T-helper 9 cell (primary cell): ENCODE measurements at regions not wholly inside any gene's neighbourhood (a gene's known extent, or its start where the extent isn't known, plus 50 kb on each side); places are given as distances from the start of the nearest gene placed in this dataset.

Experiments used
- DNase-seq: peaks from one replicate; pipeline ENCODE4 v3.0.0-alpha.2; 2020

- no peak for DNase-seq
Measured at GRCh38 chr2:146244131-146244530, 1600.7 kb upstream of the ACVR2A start.

- no peak for DNase-seq
Measured at GRCh38 chr2:146241023-146241422, 1603.8 kb upstream of the ACVR2A start.

GRCh38 chr2:146240391-146240790 lies 1604.4 kb upstream of the ACVR2A start:
- DNase-seq: no peak

GRCh38 chr2:146239392-146240135 lies 1605.3 kb upstream of the ACVR2A start:
- no peak for DNase-seq

- DNase-seq: no peak
Measured at GRCh38 chr2:146238254-146238966, 1606.4 kb upstream of the ACVR2A start.

GRCh38 chr2:146235158-146235557 lies 1609.7 kb upstream of the ACVR2A start:
- no peak for DNase-seq

- no peak for DNase-seq
Measured at GRCh38 chr2:146229508-146230155, 1615.2 kb upstream of the ACVR2A start.

GRCh38 chr2:146228466-146229058 lies 1616.3 kb upstream of the ACVR2A start:
- DNase-seq: no peak

GRCh38 chr2:146228020-146228393 lies 1616.8 kb upstream of the ACVR2A start:
- no peak for DNase-seq

- no peak for DNase-seq
Measured at GRCh38 chr2:146227152-146228019, 1617.4 kb upstream of the ACVR2A start.

- DNase-seq: no peak
Measured at GRCh38 chr2:146226077-146226476, 1618.8 kb upstream of the ACVR2A start.

- DNase-seq: no peak
Measured at GRCh38 chr2:146221826-146222225, 1623.0 kb upstream of the ACVR2A start.

- DNase-seq: no peak
Measured at GRCh38 chr2:146220957-146221356, 1623.9 kb upstream of the ACVR2A start.

- no peak for DNase-seq
Measured at GRCh38 chr2:146214394-146214929, 1630.4 kb upstream of the ACVR2A start.

- no peak for DNase-seq
Measured at GRCh38 chr2:146213674-146214073, 1631.2 kb upstream of the ACVR2A start.

- DNase-seq: no peak
Measured at GRCh38 chr2:146212602-146213001, 1632.2 kb upstream of the ACVR2A start.

- DNase-seq: no peak
Measured at GRCh38 chr2:146209842-146210275, 1635.0 kb upstream of the ACVR2A start.

- DNase-seq: no peak
Measured at GRCh38 chr2:146207901-146208300, 1636.9 kb upstream of the ACVR2A start.

GRCh38 chr2:146207417-146207816 lies 1637.4 kb upstream of the ACVR2A start:
- DNase-seq: no peak

- no peak for DNase-seq
Measured at GRCh38 chr2:146203064-146203624, 1641.7 kb upstream of the ACVR2A start.

GRCh38 chr2:146193619-146194018 lies 1651.2 kb upstream of the ACVR2A start:
- DNase-seq: no peak

GRCh38 chr2:146189541-146189940 lies 1655.3 kb upstream of the ACVR2A start:
- DNase-seq: no peak
